Stimulated activated CD8-positive, alpha-beta memory T cell treated with anti-CD3 and anti-CD28 coated beads, Interleukin-7, amount 100 ng/mL, for 4 hours (primary cell): ENCODE measurements at regions not wholly inside any gene's neighbourhood (a gene's known extent, or its start where the extent isn't known, plus 50 kb on each side); places are given as distances from the start of the nearest gene placed in this dataset.
"Not testable (repeated sequence)": the region's sequence is repeated elsewhere in the genome, so short reads cannot be mapped to it uniquely, and the experiment has no call there.

Source experiments
- DNase-seq, 2 donors: peaks; one replicate each; pipeline ENCODE4 v3.0.0-alpha.2; 2020; ENCODE audit warnings: low read depth in 2 of 2

GRCh38 chr10:2024750-2025149 is 287.4 kb upstream of the ADARB2 start:
- DNase-seq = not testable (repeated sequence)

GRCh38 chr10:2023687-2024086 is 286.4 kb upstream of the ADARB2 start:
- no peak for DNase-seq

DNA sequence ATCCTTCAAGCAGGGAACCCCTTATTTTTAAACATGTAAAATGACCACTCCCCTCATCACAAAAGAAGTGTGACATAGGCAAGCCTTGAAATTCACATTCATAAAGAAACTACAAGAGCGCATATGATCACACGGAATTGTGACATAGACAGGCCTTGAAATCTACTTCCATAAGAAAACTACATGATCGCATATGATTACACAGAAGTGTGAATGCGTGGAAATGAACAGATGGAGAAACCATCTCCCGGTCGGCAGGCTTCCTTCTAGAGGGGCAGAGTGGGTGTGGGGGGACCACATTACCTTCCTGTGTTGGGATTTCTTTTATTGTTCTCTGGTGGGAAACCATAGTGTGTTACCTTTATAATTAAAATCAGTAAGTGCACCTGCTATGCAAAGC is 285.1 kb upstream of the ADARB2 start:
- DNase-seq = no peak

DNA sequence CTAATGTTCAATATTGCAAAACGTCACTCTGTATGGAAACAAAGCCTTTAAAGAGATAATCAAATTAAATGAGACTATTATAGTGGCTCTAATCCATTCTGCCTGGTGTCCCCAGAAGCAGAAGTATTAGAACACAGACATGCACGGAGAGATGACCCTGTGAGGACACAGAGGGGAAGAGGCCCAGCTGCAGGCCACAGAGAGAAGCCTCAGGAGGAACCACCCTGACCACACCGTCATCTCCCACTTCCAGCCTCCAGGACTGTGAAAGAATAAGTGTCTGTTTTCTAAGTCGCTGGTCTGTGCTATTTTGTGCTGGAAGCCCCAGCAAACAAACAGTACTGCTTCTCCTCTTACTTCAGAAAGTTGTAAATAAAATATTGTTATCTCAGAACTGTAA is 283.5 kb upstream of the ADARB2 start:
- DNase-seq = no peak

GRCh38 chr10:2019803-2020202 is 282.5 kb upstream of the ADARB2 start:
- no peak for DNase-seq

GRCh38 chr10:2019281-2019680 is 282.0 kb upstream of the ADARB2 start:
- no peak for DNase-seq

DNA sequence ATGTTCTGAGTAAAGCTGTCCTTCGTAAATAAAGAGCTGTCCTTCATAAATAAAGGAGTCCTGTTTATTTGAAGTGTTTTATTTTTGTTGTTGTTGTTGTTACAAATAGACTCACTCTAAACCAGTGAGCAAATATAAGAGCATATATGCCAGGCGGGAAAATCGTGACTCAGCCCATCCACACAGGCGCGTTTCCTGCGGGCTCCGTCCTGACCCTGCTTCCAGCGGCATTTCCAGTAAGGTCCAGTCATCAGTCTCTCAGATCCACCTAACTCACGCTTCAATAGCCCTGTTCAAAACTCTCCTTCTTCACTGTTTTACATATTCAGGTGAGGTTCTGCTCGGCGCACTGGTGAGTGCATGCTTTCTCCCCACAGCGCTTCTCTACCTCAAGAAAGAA is 277.2 kb upstream of the ADARB2 start:
- DNase-seq = no peak

DNA sequence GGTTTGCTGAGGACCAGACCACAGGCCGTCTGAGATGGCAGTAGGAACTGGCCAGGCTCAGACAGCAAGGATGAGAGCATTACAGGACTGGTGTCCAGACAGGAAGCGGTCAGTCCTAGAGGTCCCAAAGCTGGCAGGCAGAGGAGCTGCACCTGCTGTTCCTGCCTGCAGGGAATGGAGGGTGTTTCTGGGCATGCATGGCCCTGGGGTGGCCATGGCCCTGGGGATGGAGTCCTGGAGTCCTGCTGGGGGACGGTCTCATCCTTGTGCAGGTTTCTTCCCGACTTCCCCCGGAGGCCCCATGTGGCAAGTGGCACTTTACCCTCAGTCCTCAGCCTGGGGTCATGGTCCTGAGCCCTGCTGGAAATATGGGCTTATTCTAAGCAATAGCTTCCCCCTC is 274.9 kb upstream of the ADARB2 start:
- no peak for DNase-seq

- DNase-seq = no peak
Observed at GRCh38 chr10:2011106-2011716, 273.9 kb upstream of the ADARB2 start.

- no peak for DNase-seq
Observed at GRCh38 chr10:2005546-2005945, 268.2 kb upstream of the ADARB2 start.

DNA sequence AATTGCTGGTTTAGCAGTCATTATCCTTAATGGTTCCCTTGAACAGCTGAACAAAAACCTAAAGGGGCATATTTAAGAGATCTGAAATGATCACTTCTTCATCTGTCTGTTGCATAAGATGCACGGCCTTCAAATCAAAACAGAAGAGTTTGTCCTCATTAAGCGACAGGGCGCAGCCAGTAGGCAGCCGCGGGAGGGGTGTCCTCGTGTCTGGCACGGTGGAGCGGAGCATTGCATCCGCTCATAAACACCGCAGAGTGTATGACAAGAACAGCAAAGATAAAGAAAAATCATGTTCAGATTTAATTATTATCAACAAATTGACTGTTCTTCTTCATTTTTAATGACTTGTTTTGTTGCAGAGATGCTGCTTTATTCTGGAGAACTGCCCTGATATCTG is 255.6 kb upstream of the ADARB2 start:
- DNase-seq = no peak

GRCh38 chr10:1989090-1989489 is 251.8 kb upstream of the ADARB2 start:
- no peak for DNase-seq

GRCh38 chr10:1981976-1982375 is 244.7 kb upstream of the ADARB2 start:
- DNase-seq = no peak

GRCh38 chr10:1980459-1980858 is 243.1 kb upstream of the ADARB2 start:
- DNase-seq = no peak

- no peak for DNase-seq
Observed at GRCh38 chr10:1978584-1978983, 241.3 kb upstream of the ADARB2 start.

- DNase-seq = no peak
Observed at GRCh38 chr10:1977461-1977860, 240.1 kb upstream of the ADARB2 start.

DNA sequence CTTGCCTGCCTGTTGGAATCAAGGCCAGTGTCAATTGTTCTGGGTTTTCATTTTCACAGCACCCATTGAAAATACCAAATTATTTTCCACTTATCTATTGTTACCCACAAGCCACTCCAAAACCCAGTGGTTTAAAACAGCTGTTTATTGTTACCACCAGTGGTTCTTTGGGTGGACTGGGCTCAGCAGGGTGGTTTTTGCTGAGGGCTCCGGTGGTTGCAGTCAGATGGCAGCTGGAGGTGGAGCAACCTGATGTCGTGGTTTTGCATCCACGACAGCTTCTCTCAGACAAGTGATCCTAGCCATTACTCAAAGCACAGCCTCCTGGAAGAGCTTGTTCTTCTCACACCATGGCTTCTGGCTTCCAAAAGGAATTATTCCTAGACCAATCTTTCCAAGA is 235.1 kb upstream of the ADARB2 start:
- DNase-seq = no peak

- DNase-seq = no peak
Observed at GRCh38 chr10:1968257-1969033, 231.1 kb upstream of the ADARB2 start.

- DNase-seq = no peak
Observed at GRCh38 chr10:1966712-1967376, 229.5 kb upstream of the ADARB2 start.

DNA sequence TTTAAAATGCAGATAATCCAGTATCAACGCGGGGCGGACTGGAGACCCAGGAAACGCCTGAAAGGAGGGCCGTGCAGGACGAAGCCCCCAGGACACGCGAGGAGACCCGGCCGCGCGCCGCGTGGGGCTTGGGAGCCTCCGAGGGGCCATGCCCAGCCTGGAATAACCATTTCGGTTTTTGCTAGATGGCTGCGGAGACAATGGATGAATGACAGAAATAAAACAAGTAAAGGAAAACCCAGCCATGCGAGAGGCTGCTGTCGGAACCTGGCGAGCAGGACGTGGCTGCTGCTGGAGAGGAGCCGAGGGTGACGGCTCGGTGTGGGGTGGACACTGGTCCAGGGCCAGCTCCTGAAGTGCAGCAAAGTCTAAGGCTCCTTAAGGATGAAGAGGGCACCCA is 227.2 kb upstream of the ADARB2 start:
- DNase-seq = no peak

DNA sequence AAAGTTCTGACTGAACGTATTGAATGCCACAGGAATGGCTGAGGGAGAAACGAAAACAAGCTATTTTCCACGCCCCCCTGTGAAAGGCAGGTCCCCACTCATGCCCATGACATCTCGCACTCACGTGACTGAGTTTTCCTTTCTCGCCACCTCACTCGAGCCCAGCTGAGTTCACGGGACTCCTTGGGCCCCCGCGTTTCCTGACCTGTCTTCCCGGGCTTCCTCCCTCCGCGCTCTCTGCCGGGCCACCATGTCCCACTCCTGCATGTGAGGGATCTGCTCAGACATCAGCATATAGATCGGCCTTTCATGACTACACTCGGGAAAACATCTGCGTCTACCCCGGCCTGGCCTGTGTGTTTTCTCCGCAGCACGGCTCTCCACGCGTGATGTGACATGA is 226.0 kb upstream of the ADARB2 start:
- no peak for DNase-seq

DNA sequence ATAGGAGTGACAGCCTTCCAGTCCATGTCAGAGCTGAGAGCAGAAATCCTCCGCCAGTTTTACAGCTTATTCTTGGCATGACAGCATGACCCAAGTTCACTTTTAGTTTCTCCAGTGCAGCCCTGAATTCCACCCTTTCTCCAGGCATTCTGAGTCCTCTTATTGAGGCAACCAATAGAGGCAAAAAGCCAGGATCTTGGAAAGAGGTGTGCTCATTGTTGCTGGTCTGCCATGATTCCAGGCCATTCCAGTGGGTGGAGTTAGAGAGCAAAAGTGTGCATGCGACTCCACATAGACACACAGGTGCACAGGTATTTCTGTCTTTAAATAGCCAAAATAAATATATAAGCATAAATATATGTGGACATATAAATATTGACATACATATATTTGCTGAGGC is 224.7 kb upstream of the ADARB2 start:
- DNase-seq = no peak

GRCh38 chr10:1960982-1961381 is 223.7 kb upstream of the ADARB2 start:
- DNase-seq = no peak
